ENCODE measurements at regions not wholly inside any gene's neighbourhood (a gene's known extent, or its start where the extent isn't known, plus 50 kb on each side); places are given as distances from the start of the nearest gene placed in this dataset.

DNA sequence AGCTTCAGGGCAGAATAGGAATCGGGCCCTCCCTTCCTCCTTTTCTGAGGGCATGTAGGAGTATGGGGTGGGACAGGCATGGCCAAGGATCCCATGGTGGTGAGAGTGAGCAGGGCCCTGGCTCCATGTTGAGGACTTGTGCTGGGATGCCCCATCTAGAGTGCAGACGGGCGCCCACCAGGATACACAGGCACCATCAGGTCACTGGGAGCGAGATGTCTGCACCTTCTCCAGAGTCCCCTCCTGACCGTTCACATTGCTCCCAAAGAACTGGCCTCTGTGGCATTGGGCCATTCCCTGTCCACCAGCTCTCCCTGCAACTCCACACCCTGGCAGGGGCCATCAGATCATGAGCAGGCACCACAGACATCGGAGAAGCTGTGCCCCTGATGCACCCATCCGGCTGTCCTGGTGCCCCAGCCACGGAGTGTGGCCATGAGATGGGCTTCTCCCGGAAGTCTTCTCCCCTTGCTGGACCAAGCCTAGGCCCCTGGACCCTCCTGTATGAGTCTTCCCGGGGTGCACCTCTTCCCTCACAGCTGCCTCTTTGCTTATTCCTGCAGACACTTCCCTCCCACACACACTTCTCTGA lies 195.0 kb downstream of the IRX2 start:
- TF ChIP-seq, protein P1, sequence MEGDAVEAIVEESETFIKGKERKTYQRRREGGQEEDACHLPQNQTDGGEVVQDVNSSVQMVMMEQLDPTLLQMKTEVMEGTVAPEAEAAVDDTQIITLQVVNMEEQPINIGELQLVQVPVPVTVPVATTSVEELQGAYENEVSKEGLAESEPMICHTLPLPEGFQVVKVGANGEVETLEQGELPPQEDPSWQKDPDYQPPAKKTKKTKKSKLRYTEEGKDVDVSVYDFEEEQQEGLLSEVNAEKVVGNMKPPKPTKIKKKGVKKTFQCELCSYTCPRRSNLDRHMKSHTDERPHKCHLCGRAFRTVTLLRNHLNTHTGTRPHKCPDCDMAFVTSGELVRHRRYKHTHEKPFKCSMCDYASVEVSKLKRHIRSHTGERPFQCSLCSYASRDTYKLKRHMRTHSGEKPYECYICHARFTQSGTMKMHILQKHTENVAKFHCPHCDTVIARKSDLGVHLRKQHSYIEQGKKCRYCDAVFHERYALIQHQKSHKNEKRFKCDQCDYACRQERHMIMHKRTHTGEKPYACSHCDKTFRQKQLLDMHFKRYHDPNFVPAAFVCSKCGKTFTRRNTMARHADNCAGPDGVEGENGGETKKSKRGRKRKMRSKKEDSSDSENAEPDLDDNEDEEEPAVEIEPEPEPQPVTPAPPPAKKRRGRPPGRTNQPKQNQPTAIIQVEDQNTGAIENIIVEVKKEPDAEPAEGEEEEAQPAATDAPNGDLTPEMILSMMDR (IDR thresholded peaks at IDR 0.05): no peak
- TF ChIP-seq ZFX (IDR thresholded peaks at IDR 0.05; ENCODE audit: borderline replicate concordance): no peak
- no peak overlapping the region for H3K27ac ChIP-seq

DNA sequence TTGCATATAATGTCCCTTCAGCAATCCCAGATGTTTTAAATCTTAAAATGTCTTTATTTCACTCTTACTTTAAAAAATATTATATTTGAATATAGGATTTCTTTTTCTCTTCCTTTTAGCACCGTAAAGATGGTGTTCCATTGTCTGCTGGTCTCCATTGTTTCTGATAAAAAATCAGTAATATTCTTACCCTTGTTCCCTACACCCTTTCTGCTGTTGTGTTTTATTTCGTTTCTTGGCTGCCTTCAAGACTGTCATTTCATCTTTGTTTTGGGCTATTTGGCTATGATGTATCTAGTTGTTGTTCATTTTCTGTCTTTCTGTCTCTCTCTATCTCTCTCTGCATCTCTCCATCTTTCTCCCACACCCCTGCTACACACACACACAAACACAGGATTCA lies 197.9 kb downstream of the IRX2 start:
- H3K27ac ChIP-seq: no peak overlapping the region
- no peak for TF ChIP-seq ZFX (IDR thresholded peaks at IDR 0.05; ENCODE audit: borderline replicate concordance)
- TF ChIP-seq, protein P1 (IDR thresholded peaks at IDR 0.05): no peak

DNA sequence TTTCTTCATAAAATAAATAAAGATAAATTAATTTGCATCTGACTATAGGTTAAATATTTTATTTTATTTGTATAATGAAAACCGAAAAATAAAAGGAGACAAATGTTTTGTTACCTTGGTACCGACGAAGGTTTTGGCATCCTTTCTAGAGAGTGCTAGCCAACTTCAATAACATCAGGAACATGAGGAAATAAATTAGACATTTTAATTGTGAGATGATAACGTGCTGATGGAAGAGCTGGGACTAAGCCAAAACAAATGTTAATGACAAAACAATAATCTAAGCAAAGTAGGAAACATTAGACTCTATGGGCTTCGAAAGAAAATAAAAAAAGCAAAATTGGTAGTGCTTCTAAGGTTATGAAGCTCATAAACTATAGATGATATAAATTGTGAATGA lies 201.0 kb downstream of the IRX2 start:
- no peak overlapping the region for H3K27ac ChIP-seq
- TF ChIP-seq ZFX (IDR thresholded peaks at IDR 0.05; ENCODE audit: borderline replicate concordance): no peak
- TF ChIP-seq, protein P1 (IDR thresholded peaks at IDR 0.05): no peak

DNA sequence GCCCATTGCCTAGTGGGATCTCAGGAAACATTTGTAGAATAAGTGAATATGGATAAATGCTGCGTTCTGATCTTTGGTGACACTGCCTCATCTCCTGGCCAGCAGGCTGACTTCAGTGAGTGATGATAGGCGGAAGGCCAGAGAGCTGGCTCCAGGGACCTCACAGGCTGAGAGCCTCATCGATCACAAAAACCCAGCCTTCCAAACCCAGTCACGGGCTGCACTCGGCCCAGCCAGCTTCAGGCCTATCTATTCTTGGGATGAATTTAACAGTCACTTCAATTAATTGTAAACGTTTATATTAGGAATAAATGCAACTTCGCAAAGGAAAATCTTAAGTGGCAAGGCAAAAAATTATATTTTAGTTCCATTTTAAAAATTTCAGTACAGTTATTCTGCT lies 201.6 kb downstream of the IRX2 start:
- no peak overlapping the region for H3K27ac ChIP-seq
- TF ChIP-seq, protein P1 (IDR thresholded peaks at IDR 0.05): no peak
- no peak for TF ChIP-seq ZFX (IDR thresholded peaks at IDR 0.05; ENCODE audit: borderline replicate concordance)

DNA sequence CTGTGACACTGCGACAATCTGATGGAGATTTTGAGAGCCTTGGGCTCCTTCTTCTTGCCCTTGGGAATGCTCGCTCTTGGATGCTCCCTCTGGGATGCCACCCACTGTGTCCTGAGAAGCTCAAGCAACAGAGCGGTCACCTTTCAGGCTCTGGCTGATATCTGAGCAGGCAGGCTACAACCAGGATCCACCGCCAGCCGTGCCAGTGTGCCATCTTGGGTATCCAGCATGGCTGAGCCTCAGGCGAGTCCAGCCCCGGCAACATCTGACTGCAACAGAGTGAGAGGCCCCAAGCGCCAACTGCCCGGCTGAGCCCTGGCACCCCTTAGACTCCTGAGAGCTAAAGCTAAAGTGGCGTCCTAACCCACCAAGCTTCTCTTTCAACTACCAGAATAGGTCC lies 202.1 kb downstream of the IRX2 start:
- no peak overlapping the region for H3K27ac ChIP-seq
- TF ChIP-seq, protein P1 (IDR thresholded peaks at IDR 0.05): no peak
- no peak for TF ChIP-seq ZFX (IDR thresholded peaks at IDR 0.05; ENCODE audit: borderline replicate concordance)

DNA sequence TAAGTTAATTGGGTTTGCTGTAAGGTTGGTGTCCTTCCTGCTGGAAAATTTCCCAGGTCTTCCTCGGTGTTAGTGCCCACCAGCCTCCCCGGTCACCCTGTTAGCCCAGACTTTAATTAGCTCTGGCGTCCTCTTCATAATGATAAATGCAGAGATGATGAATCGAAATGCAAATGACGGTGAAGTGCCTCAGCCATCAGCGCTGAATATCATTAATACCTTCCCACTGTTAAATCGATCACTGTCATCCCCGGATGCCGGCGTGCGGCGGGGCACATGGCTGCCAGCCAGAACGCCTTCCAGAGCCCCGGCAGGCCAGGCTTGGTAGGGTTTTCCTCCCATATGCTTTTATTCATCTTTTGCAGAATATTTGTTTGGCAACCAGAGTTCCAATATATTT lies 204.5 kb downstream of the IRX2 start:
- no peak for TF ChIP-seq ZFX (IDR thresholded peaks at IDR 0.05; ENCODE audit: borderline replicate concordance)
- TF ChIP-seq, protein P1 (IDR thresholded peaks at IDR 0.05): no peak
- no peak overlapping the region for H3K27ac ChIP-seq

DNA sequence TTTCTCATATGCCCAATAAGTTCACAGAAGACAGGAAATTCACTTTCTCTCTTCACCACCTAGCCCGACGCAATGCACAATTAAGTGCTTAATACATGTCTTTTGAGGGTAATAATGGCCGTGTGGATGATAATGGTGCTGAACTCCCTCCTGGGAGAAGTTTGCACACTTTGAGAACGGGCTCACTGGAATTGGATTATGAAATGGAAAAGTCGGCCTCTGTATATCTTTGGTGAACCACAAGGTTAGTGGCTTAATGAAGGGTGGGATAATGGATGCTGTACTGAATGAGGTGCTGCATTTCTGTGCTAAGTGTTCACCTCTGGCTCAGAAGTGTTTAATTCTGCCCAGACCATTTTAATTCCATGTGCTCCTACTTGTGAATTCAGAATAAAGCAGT lies 207.5 kb downstream of the IRX2 start:
- TF ChIP-seq, protein P1 (IDR thresholded peaks at IDR 0.05): no peak
- TF ChIP-seq ZFX (IDR thresholded peaks at IDR 0.05; ENCODE audit: borderline replicate concordance): no peak
- H3K27ac ChIP-seq: no peak overlapping the region
